Panc1 (cell line): ENCODE measurements at regions not wholly inside any gene's neighbourhood (a gene's known extent, or its start where the extent isn't known, plus 50 kb on each side); places are given as distances from the start of the nearest gene placed in this dataset.
"Not testable (repeated sequence)": the region's sequence is repeated elsewhere in the genome, so short reads cannot be mapped to it uniquely, and the experiment has no call there.

Experiments used
- POLR2AphosphoS5 ChIP-seq: IDR thresholded peaks from 2 replicates; pipeline ENCODE4 v1.6.1; 2012; ENCODE audit warnings: mild to moderate bottlenecking, low read depth, low read length, moderate library complexity
- TCF7L2 ChIP-seq: IDR thresholded peaks from 2 replicates; pipeline ENCODE4 v1.6.1; 2011; ENCODE audit warnings: mild to moderate bottlenecking, low read depth, low read length, inconsistent platforms
- TF ChIP-seq, protein P1 (sequence below): fragments of 450-650 bp; IDR thresholded peaks from 2 replicates; pipeline ENCODE4 v1.5.1; 2017; ENCODE audit warnings: mild to moderate bottlenecking

DNA sequence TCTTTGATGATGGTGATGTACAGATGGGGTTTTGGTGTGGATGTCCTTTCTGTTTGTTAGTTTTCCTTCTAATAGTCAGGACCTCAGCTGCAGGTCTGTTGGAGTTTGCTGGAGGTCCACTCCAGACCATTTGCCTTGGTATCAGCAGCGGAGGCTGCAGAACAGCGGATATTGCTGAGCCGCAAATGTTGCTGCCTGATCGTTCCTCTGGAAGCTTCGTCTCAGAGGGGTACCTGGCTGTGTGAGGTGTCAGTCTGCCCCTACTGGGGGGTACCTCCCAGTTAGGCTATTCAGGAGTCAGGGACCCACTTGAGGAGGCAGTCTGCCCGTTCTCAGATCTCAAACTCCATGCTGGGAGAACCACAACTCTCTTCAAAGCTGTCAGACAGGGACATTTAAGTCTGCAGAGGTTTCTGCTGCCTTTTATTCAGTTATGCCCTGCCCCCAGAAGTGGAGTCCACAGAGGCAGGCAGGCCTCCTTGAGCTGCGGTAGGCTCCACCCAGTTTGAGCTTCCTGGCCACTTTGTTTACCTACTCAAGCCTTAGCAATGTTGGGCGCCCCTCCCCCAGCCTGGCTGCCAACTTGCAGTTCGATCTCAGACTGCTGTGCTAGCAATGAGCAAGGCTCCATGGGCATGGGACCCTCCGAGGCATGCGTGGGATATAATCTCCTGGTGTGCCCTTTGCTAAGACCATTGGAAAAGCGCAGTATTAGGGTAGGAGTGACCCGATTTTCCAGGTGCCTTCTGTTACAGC lies 264.5 kb downstream of the MATN1 start:
- TF ChIP-seq, protein P1, sequence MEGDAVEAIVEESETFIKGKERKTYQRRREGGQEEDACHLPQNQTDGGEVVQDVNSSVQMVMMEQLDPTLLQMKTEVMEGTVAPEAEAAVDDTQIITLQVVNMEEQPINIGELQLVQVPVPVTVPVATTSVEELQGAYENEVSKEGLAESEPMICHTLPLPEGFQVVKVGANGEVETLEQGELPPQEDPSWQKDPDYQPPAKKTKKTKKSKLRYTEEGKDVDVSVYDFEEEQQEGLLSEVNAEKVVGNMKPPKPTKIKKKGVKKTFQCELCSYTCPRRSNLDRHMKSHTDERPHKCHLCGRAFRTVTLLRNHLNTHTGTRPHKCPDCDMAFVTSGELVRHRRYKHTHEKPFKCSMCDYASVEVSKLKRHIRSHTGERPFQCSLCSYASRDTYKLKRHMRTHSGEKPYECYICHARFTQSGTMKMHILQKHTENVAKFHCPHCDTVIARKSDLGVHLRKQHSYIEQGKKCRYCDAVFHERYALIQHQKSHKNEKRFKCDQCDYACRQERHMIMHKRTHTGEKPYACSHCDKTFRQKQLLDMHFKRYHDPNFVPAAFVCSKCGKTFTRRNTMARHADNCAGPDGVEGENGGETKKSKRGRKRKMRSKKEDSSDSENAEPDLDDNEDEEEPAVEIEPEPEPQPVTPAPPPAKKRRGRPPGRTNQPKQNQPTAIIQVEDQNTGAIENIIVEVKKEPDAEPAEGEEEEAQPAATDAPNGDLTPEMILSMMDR = not testable (repeated sequence)
- not testable (repeated sequence) for TF ChIP-seq POLR2AphosphoS5, TCF7L2
